VCaP (cell line): ENCODE measurements at regions not wholly inside any gene's neighbourhood (a gene's known extent, or its start where the extent isn't known, plus 50 kb on each side); places are given as distances from the start of the nearest gene placed in this dataset.
A peak's percentile ranks its signal among the peaks of the same experiment; 100 is the strongest.

ENCODE experiments used
- H3K27ac ChIP-seq: fragments of 450-650 bp; 2 replicates; pipeline ENCODE4 v1.5.1; 2017
- CTCF ChIP-seq: fragments of 450-650 bp; conservative IDR thresholded peaks from 2 replicates; pipeline ENCODE4 v1.5.1; 2017; ENCODE audit warnings: mild to moderate bottlenecking, moderate library complexity

GRCh38 chr21:16590641-16591292 is 861.0 kb downstream of the USP25 start:
- no peak for TF ChIP-seq CTCF
- H3K27ac ChIP-seq = no peak overlapping the region

GRCh38 chr21:16592381-16592780 is 862.6 kb downstream of the USP25 start:
- no peak for TF ChIP-seq CTCF
- H3K27ac ChIP-seq = no peak overlapping the region

DNA sequence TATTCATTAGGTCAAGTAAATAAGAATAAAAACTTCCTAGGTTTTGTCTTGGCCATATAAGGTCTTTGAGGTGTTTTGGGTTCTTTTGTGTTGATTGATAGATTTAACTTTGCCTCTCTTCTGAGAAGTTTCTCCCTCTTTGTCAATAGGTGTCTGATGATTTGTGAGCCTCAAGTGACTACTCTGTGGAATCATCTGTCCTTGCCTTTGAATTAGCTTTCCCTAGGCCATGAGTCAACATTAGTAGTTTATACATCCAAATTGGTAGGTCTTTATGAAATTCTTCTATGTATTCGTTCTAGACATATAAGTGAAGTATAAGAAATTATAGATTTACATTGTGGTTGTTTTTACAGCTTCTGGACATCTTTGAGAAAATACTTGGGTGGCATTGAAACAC is 864.4 kb downstream of the USP25 start:
- H3K27ac ChIP-seq = no peak overlapping the region
- no peak for TF ChIP-seq CTCF

DNA sequence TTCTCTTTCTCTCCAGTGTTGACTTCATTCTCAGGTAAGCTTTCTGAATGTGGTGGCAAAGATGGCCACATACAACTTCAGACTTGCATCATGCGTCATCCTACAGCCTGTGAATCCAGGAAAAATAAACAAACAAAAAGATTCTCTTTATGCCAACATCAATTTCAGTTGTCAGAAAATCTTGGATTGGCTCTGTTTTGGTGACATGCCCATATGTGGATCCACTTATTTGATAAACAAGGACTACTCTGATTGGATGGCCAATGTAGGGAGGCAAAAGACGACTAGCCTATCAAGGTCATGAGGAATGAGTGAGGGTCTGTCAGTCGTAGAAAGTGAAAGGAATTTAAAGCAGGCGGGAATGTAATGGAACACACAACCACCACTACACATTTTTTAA is 866.6 kb downstream of the USP25 start:
- no peak overlapping the region for H3K27ac ChIP-seq
- no peak for TF ChIP-seq CTCF

DNA sequence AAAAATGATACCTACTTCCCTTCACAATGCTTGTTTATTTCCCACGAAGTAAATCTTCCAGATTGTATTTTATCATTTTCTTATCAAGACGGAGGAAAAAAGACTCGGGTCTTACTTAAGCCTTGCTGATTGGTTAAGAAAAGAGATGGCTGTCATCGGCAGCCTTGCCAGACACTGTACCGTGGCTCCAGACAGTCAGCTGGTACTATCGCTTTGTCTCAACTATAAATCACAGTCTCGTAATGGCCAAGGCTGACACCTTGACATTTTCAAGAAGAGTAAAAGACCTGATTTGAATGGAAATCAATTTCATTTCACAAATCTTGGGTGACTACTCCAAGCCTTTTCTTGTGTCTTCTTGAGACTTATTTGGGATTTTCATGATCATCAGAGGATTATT is 868.0 kb downstream of the USP25 start:
- TF ChIP-seq CTCF = no peak
- H3K27ac ChIP-seq = no peak overlapping the region

DNA sequence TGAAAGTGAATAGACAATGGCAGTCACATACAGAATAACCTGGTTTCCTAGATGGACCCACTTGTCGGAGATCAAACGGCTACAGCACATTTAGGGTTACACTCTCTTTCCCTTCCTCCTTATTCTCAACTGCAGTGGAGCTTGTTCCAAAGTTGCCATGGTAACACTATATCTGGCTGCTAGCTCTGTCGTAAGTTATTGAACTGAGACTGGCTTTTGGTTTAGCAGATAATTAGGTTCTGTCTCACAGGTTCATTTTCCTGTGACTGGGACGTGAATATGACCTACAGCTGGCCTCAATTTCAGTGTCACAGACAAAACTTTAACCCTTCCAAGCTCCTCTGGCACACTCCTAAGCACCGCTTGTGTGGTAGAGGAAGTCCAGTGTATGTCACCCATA is 875.8 kb downstream of the USP25 start:
- peak overlapping the region; percentile 24; the same call in 1 of the 2 replicates for H3K27ac ChIP-seq
- TF ChIP-seq CTCF = no peak

DNA sequence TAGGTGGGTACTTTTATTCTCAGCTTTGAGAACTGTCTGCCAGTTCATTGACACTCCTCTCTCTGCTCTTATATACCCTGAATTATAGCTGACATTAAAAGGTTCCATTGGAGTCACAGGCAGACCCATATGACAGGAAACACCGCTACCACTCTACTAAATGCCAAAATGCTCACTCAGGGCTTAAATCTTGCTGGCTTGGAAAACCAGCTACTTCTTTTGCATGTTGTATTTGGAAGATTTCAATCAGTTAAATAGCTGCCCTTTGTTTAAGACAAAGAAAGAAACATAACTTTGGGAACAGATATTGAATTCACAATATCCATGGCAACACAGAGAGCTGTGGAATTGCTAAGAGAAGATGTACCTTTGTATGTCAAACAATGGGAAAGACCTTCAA is 876.5 kb downstream of the USP25 start:
- TF ChIP-seq CTCF = no peak
- H3K27ac ChIP-seq = no peak overlapping the region; the same call in 1 of the 2 replicates
